GM23338 (cell line): ENCODE measurements at regions not wholly inside any gene's neighbourhood (a gene's known extent, or its start where the extent isn't known, plus 50 kb on each side); places are given as distances from the start of the nearest gene placed in this dataset.

ENCODE experiments used
- ATAC-seq: fragments of 200-7000 bp; cut with Tn5 transposase; 3 replicates; pipeline ENCODE4 v1.9.1; 2020
- DNase-seq: peaks from one replicate; pipeline ENCODE4 v3.0.0-alpha.2; 2015; ENCODE audit warnings: low spot score
- H2AFZ ChIP-seq: fragments of 200-600 bp; sonication (generic); 2 replicates; pipeline ENCODE4 v1.8.0; 2016; ENCODE audit warnings: antibody characterized with exemption, mild to moderate bottlenecking, moderate library complexity
- H3F3A ChIP-seq: fragments of 200-600 bp; sonication (generic); replicated peaks from 2 replicates; pipeline ENCODE4 v1.8.0; 2017; ENCODE audit warnings: antibody characterized with exemption, mixed run types, low read depth
- H3K27ac ChIP-seq: fragments of 200-600 bp; sonication (generic); 2 replicates; pipeline ENCODE4 v1.6.1; 2016; ENCODE audit warnings: low read depth
- H3K27me3 ChIP-seq: fragments of 200-600 bp; sonication (generic); 2 replicates; pipeline ENCODE4 v1.8.0; 2016; ENCODE audit warnings: mild to moderate bottlenecking, mixed run types, moderate library complexity; ENCODE audit not compliant: insufficient read depth
- H3K36me3 ChIP-seq: fragments of 200-600 bp; sonication (generic); 2 replicates; pipeline ENCODE4 v1.8.0; 2016; ENCODE audit warnings: mild to moderate bottlenecking; ENCODE audit not compliant: insufficient read depth
- H3K4me1 ChIP-seq: fragments of 200-600 bp; sonication (generic); 2 replicates; pipeline ENCODE4 v1.8.0; 2016; ENCODE audit warnings: mild to moderate bottlenecking, moderate library complexity; ENCODE audit not compliant: insufficient read depth
- H3K4me2 ChIP-seq: fragments of 200-600 bp; sonication (generic); 2 replicates; pipeline ENCODE4 v1.7.1; 2017; ENCODE audit warnings: mixed run types
- H3K4me3 ChIP-seq: fragments of 200-600 bp; sonication (generic); 2 replicates; pipeline ENCODE4 v1.6.1; 2016; ENCODE audit warnings: mixed run types
- H3K79me2 ChIP-seq: fragments of 200-600 bp; sonication (generic); replicated peaks from 2 replicates; pipeline ENCODE4 v1.8.0; 2017; ENCODE audit warnings: mild to moderate bottlenecking; ENCODE audit not compliant: insufficient read depth
- H3K9me2 ChIP-seq: fragments of 200-600 bp; sonication (generic); 2 replicates; pipeline ENCODE4 v1.8.0; 2017; ENCODE audit not compliant: insufficient read depth
- H4K20me1 ChIP-seq: fragments of 200-600 bp; sonication (generic); replicated peaks from 2 replicates; pipeline ENCODE4 v1.8.0; 2017; ENCODE audit warnings: mild to moderate bottlenecking; ENCODE audit not compliant: insufficient read depth
- H3K27ac Mint-ChIP-seq: 2 replicates; pipeline ENCODE4 v1.8.0; 2020; ENCODE audit warnings: inconsistent platforms, mild to moderate bottlenecking, moderate library complexity, mixed read lengths
- H3K27me3 Mint-ChIP-seq: 3 replicates; pipeline ENCODE4 v1.8.0; 2022; ENCODE audit warnings: low read depth, mild to moderate bottlenecking, moderate library complexity, mixed read lengths, inconsistent platforms; ENCODE audit not compliant: insufficient read depth, poor library complexity
- H3K36me3 Mint-ChIP-seq: 3 replicates; pipeline ENCODE4 v1.8.0; 2021; ENCODE audit warnings: low read depth, mild to moderate bottlenecking, inconsistent platforms, moderate library complexity, mixed read lengths
- H3K4me1 Mint-ChIP-seq: 3 replicates; pipeline ENCODE4 v1.8.0; 2020; ENCODE audit warnings: mild to moderate bottlenecking, inconsistent platforms, mixed read lengths
- H3K4me3 Mint-ChIP-seq: 3 replicates; pipeline ENCODE4 v1.8.0; 2021; ENCODE audit warnings: moderate library complexity, mild to moderate bottlenecking, inconsistent platforms, mixed read lengths
- H3K9me3 Mint-ChIP-seq: 3 replicates; pipeline ENCODE4 v1.8.0; 2020; ENCODE audit warnings: moderate library complexity, mild to moderate bottlenecking, inconsistent platforms, mixed read lengths
- CREB1 ChIP-seq: fragments of 250-450 bp; sonication (Bioruptor Pico); IDR thresholded peaks from 2 replicates; pipeline ENCODE4 v1.5.0; 2020; ENCODE audit warnings: low read depth, mild to moderate bottlenecking, moderate library complexity
- CTCF ChIP-seq, 2 experiments: fragments of 200-600 bp in 1 of 2; sonication (generic) in 1 of 2; conservative IDR thresholded peaks; 2 replicates each; pipeline versions ENCODE4 v1.5.1 to v1.6.1; 2016 to 2017; ENCODE audit warnings: antibody characterized with exemption in 2 of 2, low read depth in 2 of 2, mild to moderate bottlenecking in 2 of 2, moderate library complexity in 1 of 2
- EZH2 ChIP-seq: fragments of 200-600 bp; sonication (generic); IDR thresholded peaks from one replicate; pipeline ENCODE4 v1.8.0; 2017; ENCODE audit warnings: antibody characterized with exemption, mild to moderate bottlenecking, low read depth; ENCODE audit not compliant: unreplicated experiment
- EZH2phosphoT487 ChIP-seq: fragments of 200-600 bp; sonication (generic); IDR thresholded peaks from one replicate; pipeline ENCODE4 v1.8.1; 2018; ENCODE audit warnings: antibody characterized with exemption; ENCODE audit not compliant: unreplicated experiment
- JUNB ChIP-seq: IDR thresholded peaks from one replicate; pipeline ENCODE4 v1.6.1; 2016; ENCODE audit warnings: antibody characterized with exemption; ENCODE audit not compliant: unreplicated experiment
- NANOG ChIP-seq: IDR thresholded peaks from 2 replicates; pipeline ENCODE4 v1.6.1; 2016; ENCODE audit warnings: antibody characterized with exemption, borderline replicate concordance
- POLR2AphosphoS5 ChIP-seq: IDR thresholded peaks from 2 replicates; pipeline ENCODE4 v1.6.1; 2016; ENCODE audit warnings: antibody characterized with exemption, low read depth
- REST ChIP-seq: IDR thresholded peaks from one replicate; pipeline ENCODE4 v1.6.1; 2018; ENCODE audit warnings: antibody characterized with exemption; ENCODE audit not compliant: unreplicated experiment
- STAT1 ChIP-seq: IDR thresholded peaks from one replicate; pipeline ENCODE4 v1.6.1; 2016; ENCODE audit warnings: antibody characterized with exemption; ENCODE audit not compliant: unreplicated experiment
- ZNF114 ChIP-seq: fragments of 250-450 bp; sonication (Bioruptor Pico); IDR thresholded peaks from 2 replicates; pipeline ENCODE4 v1.5.0; 2020; ENCODE audit warnings: mild to moderate bottlenecking, moderate library complexity
- ZNF331 ChIP-seq: fragments of 250-450 bp; sonication (Bioruptor Pico); IDR thresholded peaks from 2 replicates; pipeline ENCODE4 v1.5.0; 2020; ENCODE audit warnings: low read depth, mild to moderate bottlenecking, moderate library complexity
- TF ChIP-seq, protein P1 (sequence below): IDR thresholded peaks from 2 replicates; pipeline ENCODE4 v1.6.1; 2016; ENCODE audit warnings: antibody characterized with exemption
- TF ChIP-seq, protein P2 (sequence below): fragments of 250-450 bp; sonication (Bioruptor Pico); IDR thresholded peaks from 2 replicates; pipeline ENCODE4 v1.5.0; 2020; ENCODE audit warnings: mild to moderate bottlenecking, moderate library complexity

DNA sequence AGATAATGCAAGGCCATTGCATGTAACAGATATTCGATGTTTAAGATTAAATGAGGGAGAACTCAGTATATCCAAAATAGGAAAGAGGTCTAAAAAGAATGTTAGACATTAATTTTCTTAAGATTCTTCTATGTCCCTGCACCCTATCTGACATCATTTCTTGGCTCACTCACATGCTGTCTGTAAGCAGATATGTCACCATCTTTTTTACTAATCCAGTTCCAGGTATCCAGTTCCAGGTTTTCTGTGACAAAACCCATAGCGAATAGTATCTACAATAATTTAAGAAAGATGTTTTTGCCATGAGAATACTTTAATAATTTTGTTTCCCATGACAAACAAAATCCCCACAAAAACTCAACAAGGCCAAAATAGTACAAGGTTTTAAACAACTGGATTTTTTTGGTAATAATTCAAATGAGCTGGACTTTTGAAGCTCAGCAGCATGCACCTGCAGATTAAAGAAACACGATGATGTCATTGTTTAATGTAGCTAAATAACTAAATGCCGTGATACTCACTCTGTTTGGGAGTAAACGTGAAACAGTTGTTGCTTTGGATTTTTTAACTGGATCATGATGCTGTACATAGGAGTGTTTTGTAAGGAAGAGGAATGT lies 867.6 kb downstream of the EPHA3 start:
- Mint-ChIP-seq H3K4me3 (no peak overlapping the region), H3K27me3 (peaks cover 3% of the 10 kb centered on the region), H3K27ac (no peak overlapping the region), H3K9me3 (no peaks in the 10 kb centered on the region), H3K36me3 (no peaks in the 10 kb centered on the region), H3K4me1 (no peaks in the 10 kb centered on the region)
- H3K4me3 ChIP-seq = no peak overlapping the region
- no peaks in the 10 kb centered on the region for H4K20me1 ChIP-seq
- DNase-seq (no peak), ATAC-seq (no peak)
- H3K4me2 ChIP-seq = no peak overlapping the region
- no peaks in the 10 kb centered on the region for H3K4me1 ChIP-seq
- no peaks in the 10 kb centered on the region for H3F3A ChIP-seq
- no peaks in the 10 kb centered on the region for H3K9me2 ChIP-seq
- no peaks in the 10 kb centered on the region for H3K36me3 ChIP-seq
- H2AFZ ChIP-seq = no peak overlapping the region
- H3K79me2 ChIP-seq = no peaks in the 10 kb centered on the region
- TF ChIP-seq STAT1 = no peak
- no peak for TF ChIP-seq JUNB
- TF ChIP-seq POLR2AphosphoS5 = no peak
- TF ChIP-seq, protein P1, sequence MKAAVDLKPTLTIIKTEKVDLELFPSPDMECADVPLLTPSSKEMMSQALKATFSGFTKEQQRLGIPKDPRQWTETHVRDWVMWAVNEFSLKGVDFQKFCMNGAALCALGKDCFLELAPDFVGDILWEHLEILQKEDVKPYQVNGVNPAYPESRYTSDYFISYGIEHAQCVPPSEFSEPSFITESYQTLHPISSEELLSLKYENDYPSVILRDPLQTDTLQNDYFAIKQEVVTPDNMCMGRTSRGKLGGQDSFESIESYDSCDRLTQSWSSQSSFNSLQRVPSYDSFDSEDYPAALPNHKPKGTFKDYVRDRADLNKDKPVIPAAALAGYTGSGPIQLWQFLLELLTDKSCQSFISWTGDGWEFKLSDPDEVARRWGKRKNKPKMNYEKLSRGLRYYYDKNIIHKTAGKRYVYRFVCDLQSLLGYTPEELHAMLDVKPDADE = no peak
- TF ChIP-seq, protein P2, sequence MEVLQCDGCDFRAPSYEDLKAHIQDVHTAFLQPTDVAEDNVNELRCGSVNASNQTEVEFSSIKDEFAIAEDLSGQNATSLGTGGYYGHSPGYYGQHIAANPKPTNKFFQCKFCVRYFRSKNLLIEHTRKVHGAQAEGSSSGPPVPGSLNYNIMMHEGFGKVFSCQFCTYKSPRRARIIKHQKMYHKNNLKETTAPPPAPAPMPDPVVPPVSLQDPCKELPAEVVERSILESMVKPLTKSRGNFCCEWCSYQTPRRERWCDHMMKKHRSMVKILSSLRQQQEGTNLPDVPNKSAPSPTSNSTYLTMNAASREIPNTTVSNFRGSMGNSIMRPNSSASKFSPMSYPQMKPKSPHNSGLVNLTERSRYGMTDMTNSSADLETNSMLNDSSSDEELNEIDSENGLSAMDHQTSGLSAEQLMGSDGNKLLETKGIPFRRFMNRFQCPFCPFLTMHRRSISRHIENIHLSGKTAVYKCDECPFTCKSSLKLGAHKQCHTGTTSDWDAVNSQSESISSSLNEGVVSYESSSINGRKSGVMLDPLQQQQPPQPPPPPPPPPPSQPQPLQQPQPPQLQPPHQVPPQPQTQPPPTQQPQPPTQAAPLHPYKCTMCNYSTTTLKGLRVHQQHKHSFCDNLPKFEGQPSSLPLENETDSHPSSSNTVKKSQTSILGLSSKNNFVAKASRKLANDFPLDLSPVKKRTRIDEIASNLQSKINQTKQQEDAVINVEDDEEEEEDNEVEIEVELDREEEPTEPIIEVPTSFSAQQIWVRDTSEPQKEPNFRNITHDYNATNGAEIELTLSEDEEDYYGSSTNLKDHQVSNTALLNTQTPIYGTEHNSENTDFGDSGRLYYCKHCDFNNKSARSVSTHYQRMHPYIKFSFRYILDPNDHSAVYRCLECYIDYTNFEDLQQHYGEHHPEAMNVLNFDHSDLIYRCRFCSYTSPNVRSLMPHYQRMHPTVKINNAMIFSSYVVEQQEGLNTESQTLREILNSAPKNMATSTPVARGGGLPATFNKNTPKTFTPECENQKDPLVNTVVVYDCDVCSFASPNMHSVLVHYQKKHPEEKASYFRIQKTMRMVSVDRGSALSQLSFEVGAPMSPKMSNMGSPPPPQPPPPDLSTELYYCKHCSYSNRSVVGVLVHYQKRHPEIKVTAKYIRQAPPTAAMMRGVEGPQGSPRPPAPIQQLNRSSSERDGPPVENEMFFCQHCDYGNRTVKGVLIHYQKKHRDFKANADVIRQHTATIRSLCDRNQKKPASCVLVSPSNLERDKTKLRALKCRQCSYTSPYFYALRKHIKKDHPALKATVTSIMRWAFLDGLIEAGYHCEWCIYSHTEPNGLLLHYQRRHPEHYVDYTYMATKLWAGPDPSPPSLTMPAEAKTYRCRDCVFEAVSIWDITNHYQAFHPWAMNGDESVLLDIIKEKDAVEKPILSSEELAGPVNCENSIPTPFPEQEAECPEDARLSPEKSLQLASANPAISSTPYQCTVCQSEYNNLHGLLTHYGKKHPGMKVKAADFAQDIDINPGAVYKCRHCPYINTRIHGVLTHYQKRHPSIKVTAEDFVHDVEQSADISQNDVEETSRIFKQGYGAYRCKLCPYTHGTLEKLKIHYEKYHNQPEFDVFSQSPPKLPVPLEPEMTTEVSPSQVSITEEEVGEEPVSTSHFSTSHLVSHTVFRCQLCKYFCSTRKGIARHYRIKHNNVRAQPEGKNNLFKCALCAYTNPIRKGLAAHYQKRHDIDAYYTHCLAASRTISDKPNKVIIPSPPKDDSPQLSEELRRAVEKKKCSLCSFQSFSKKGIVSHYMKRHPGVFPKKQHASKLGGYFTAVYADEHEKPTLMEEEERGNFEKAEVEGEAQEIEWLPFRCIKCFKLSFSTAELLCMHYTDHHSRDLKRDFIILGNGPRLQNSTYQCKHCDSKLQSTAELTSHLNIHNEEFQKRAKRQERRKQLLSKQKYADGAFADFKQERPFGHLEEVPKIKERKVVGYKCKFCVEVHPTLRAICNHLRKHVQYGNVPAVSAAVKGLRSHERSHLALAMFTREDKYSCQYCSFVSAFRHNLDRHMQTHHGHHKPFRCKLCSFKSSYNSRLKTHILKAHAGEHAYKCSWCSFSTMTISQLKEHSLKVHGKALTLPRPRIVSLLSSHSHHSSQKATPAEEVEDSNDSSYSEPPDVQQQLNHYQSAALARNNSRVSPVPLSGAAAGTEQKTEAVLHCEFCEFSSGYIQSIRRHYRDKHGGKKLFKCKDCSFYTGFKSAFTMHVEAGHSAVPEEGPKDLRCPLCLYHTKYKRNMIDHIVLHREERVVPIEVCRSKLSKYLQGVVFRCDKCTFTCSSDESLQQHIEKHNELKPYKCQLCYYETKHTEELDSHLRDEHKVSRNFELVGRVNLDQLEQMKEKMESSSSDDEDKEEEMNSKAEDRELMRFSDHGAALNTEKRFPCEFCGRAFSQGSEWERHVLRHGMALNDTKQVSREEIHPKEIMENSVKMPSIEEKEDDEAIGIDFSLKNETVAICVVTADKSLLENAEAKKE = no peak
- no peak for TF ChIP-seq CTCF (conservative IDR thresholded peaks at IDR 0.05; ENCODE audit: low read depth in 2 of 2)
- TF ChIP-seq CREB1 (CRISPR knock-in tag) = no peak
- TF ChIP-seq REST = no peak
- TF ChIP-seq NANOG = no peak
- TF ChIP-seq ZNF331 (CRISPR knock-in tag) = no peak
- TF ChIP-seq EZH2phosphoT487 = no peak
- TF ChIP-seq ZNF114 (CRISPR knock-in tag) = no peak
- TF ChIP-seq EZH2 = no peak
- no peak overlapping the region for H3K27ac ChIP-seq
- H3K27me3 ChIP-seq = no peaks in the 10 kb centered on the region
